Glutamatergic neuron (in vitro differentiated cells): ENCODE measurements at regions not wholly inside any gene's neighbourhood (a gene's known extent, or its start where the extent isn't known, plus 50 kb on each side); places are given as distances from the start of the nearest gene placed in this dataset.

Experiments
- DNase-seq: peaks from one replicate; pipeline ENCODE4 v3.0.0; 2022
- H3K27ac Mint-ChIP-seq: one replicate; pipeline ENCODE4 v1.8.0; 2020; ENCODE audit warnings: mild to moderate bottlenecking, mixed read lengths, inconsistent platforms; ENCODE audit not compliant: unreplicated experiment
- H3K27me3 Mint-ChIP-seq: one replicate; pipeline ENCODE4 v1.8.0; 2020; ENCODE audit warnings: mild to moderate bottlenecking, moderate library complexity, mixed read lengths, inconsistent platforms; ENCODE audit not compliant: unreplicated experiment
- H3K36me3 Mint-ChIP-seq: one replicate; pipeline ENCODE4 v1.8.0; 2020; ENCODE audit warnings: mild to moderate bottlenecking, mixed read lengths, inconsistent platforms; ENCODE audit not compliant: unreplicated experiment
- H3K4me1 Mint-ChIP-seq: one replicate; pipeline ENCODE4 v1.8.0; 2020; ENCODE audit warnings: mild to moderate bottlenecking, low read depth, mixed read lengths, inconsistent platforms; ENCODE audit not compliant: unreplicated experiment
- H3K4me3 Mint-ChIP-seq: one replicate; pipeline ENCODE4 v1.8.0; 2020; ENCODE audit warnings: mild to moderate bottlenecking, mixed read lengths, inconsistent platforms; ENCODE audit not compliant: unreplicated experiment
- H3K9me3 Mint-ChIP-seq: one replicate; pipeline ENCODE4 v1.8.0; 2020; ENCODE audit warnings: mild to moderate bottlenecking, moderate library complexity, mixed read lengths, inconsistent platforms; ENCODE audit not compliant: unreplicated experiment
- TF ChIP-seq, protein P1 (sequence below): fragments of 200-600 bp; sonication (generic); IDR thresholded peaks from one replicate; pipeline ENCODE4 v1.5.0; 2021; ENCODE audit not compliant: partially characterized antibody, unreplicated experiment

- Mint-ChIP-seq H3K36me3 (no peaks in the 10 kb centered on the region), H3K4me3 (peak overlapping the region; percentile 74), H3K27me3 (peaks cover 12% of the 10 kb centered on the region), H3K27ac (peak overlapping the region; percentile 99), H3K9me3 (peaks cover 16% of the 10 kb centered on the region), H3K4me1 (peaks cover 39% of the 10 kb centered on the region)
- DNase-seq, result no peak
- TF ChIP-seq, protein P1, sequence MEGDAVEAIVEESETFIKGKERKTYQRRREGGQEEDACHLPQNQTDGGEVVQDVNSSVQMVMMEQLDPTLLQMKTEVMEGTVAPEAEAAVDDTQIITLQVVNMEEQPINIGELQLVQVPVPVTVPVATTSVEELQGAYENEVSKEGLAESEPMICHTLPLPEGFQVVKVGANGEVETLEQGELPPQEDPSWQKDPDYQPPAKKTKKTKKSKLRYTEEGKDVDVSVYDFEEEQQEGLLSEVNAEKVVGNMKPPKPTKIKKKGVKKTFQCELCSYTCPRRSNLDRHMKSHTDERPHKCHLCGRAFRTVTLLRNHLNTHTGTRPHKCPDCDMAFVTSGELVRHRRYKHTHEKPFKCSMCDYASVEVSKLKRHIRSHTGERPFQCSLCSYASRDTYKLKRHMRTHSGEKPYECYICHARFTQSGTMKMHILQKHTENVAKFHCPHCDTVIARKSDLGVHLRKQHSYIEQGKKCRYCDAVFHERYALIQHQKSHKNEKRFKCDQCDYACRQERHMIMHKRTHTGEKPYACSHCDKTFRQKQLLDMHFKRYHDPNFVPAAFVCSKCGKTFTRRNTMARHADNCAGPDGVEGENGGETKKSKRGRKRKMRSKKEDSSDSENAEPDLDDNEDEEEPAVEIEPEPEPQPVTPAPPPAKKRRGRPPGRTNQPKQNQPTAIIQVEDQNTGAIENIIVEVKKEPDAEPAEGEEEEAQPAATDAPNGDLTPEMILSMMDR, result no peak
Measured at GRCh38 chr15:29913528-29914135, 91.4 kb upstream of the TJP1 start.

GRCh38 chr15:29911705-29912104 is 89.4 kb upstream of the TJP1 start:
- TF ChIP-seq, protein P1, result no peak
- H3K4me1 Mint-ChIP-seq, result peaks cover 29% of the 10 kb centered on the region
- H3K9me3 Mint-ChIP-seq, result peaks cover 18% of the 10 kb centered on the region
- peaks cover 6% of the 10 kb centered on the region for H3K36me3 Mint-ChIP-seq
- peaks cover 9% of the 10 kb centered on the region for H3K27me3 Mint-ChIP-seq
- H3K27ac Mint-ChIP-seq, result peak overlapping the region; percentile 41
- H3K4me3 Mint-ChIP-seq, result no peak overlapping the region
- no peak for DNase-seq

GRCh38 chr15:29910068-29910467 is 87.8 kb upstream of the TJP1 start:
- H3K9me3 Mint-ChIP-seq, result peaks cover 20% of the 10 kb centered on the region
- H3K27me3 Mint-ChIP-seq, result peaks cover 9% of the 10 kb centered on the region
- H3K4me1 Mint-ChIP-seq, result peaks cover 26% of the 10 kb centered on the region
- DNase-seq, result no peak
- no peak overlapping the region for H3K27ac Mint-ChIP-seq
- H3K36me3 Mint-ChIP-seq, result peaks cover 6% of the 10 kb centered on the region
- TF ChIP-seq, protein P1, result no peak
- H3K4me3 Mint-ChIP-seq, result no peak overlapping the region

DNA sequence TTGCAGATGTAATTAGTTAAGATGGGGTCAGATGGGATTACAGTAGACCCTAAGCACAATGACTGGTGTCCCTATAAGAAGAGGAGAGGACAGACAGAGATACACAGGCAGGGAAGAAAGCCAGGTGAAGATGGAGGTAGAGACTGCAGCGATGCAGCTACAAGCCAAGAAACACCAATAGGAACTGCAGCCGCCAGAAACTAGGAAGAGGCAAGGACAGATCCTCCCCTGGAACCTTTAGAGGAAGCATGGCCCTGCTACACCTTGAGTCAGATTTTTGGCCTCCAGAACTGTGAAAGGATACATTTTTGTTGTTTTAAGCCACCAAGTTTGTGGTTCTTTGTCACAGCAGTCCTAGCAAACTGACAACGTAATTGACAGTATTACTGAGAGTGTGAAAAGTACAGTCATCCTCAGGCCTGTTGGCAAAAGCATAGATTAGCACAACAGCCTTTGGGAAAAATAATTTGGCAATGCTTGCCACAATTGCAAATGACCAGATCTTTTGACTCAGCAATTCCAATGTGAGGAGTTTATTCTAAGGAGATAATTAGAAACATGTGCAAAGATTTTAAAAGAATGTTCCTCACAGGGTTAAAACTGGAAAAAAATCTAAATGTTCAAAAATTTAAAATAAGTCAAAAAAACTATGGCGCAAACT is 82.6 kb upstream of the TJP1 start:
- no peak for DNase-seq
- TF ChIP-seq, protein P1, result no peak
- peaks cover 6% of the 10 kb centered on the region for H3K4me1 Mint-ChIP-seq
- H3K4me3 Mint-ChIP-seq, result no peak overlapping the region
- peaks cover 6% of the 10 kb centered on the region for H3K36me3 Mint-ChIP-seq
- H3K27me3 Mint-ChIP-seq, result no peaks in the 10 kb centered on the region
- no peak overlapping the region for H3K27ac Mint-ChIP-seq
- H3K9me3 Mint-ChIP-seq, result peaks cover 8% of the 10 kb centered on the region

- H3K9me3 Mint-ChIP-seq, result peaks cover 8% of the 10 kb centered on the region
- no peak overlapping the region for H3K4me3 Mint-ChIP-seq
- TF ChIP-seq, protein P1, result no peak
- H3K36me3 Mint-ChIP-seq, result peaks cover 11% of the 10 kb centered on the region
- peaks cover 6% of the 10 kb centered on the region for H3K4me1 Mint-ChIP-seq
- no peaks in the 10 kb centered on the region for H3K27me3 Mint-ChIP-seq
- peak overlapping the region; percentile 62 for H3K27ac Mint-ChIP-seq
- DNase-seq, result no peak
Measured at GRCh38 chr15:29903785-29904464, 81.7 kb upstream of the TJP1 start.
